ENCODE measurements at regions not wholly inside any gene's neighbourhood (a gene's known extent, or its start where the extent isn't known, plus 50 kb on each side); places are given as distances from the start of the nearest gene placed in this dataset.

DNA sequence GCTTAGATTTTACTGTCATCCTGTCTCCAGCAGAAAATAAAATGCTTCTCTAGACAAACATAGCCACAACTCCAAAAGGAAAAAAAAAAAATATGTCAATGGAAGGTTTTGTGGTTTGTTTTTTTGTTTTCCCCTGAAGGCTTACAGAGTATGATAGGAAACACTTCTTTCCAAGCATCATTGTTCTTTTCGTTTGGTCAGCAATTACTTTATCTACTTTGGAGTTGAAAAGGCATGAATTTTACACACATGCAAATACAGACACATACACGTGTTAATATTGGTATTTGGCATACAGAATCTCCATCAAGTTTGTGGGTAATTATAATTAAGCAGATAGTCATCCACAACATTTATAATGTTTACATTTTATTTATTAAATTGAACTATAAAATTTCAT lies 496.9 kb upstream of the MBL2 start:
- TF ChIP-seq, protein P1, sequence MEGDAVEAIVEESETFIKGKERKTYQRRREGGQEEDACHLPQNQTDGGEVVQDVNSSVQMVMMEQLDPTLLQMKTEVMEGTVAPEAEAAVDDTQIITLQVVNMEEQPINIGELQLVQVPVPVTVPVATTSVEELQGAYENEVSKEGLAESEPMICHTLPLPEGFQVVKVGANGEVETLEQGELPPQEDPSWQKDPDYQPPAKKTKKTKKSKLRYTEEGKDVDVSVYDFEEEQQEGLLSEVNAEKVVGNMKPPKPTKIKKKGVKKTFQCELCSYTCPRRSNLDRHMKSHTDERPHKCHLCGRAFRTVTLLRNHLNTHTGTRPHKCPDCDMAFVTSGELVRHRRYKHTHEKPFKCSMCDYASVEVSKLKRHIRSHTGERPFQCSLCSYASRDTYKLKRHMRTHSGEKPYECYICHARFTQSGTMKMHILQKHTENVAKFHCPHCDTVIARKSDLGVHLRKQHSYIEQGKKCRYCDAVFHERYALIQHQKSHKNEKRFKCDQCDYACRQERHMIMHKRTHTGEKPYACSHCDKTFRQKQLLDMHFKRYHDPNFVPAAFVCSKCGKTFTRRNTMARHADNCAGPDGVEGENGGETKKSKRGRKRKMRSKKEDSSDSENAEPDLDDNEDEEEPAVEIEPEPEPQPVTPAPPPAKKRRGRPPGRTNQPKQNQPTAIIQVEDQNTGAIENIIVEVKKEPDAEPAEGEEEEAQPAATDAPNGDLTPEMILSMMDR (IDR thresholded peaks at IDR 0.05) = no peak
- no peak for TF ChIP-seq POLR2A (IDR thresholded peaks at IDR 0.05)
